GM19438 (cell line): ENCODE measurements at regions not wholly inside any gene's neighbourhood (a gene's known extent, or its start where the extent isn't known, plus 50 kb on each side); places are given as distances from the start of the nearest gene placed in this dataset.
"Not testable (repeated sequence)": the region's sequence is repeated elsewhere in the genome, so short reads cannot be mapped to it uniquely, and the experiment has no call there.

ENCODE experiments used
- ATAC-seq: cut with Tn5 transposase; IDR thresholded peaks from one replicate; pipeline ENCODE4 v1.9.1; 2021; ENCODE audit warnings: low read depth; ENCODE audit not compliant: unreplicated experiment

- no peak for ATAC-seq
Observed at GRCh38 chr4:188370777-188371176, 231.5 kb downstream of the TRIML1 start.

DNA sequence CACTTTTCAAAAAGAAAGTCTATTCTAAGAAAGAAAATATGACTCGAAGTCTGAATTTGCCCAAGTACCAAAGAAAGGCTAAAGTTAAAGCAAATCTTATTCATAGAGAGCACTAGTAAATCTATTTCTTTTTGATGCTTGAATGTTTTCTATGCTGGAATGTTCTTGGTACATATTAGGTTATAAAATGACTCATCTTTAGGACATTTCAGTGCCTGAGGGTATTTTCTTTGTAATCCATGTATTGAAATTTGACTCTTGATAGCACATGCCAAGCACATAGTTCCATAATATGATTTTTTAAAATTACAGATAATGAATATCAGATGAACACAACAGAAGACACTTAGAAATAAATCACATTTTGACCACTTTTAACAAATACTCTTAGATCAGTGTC is 232.8 kb downstream of the TRIML1 start:
- no peak for ATAC-seq

DNA sequence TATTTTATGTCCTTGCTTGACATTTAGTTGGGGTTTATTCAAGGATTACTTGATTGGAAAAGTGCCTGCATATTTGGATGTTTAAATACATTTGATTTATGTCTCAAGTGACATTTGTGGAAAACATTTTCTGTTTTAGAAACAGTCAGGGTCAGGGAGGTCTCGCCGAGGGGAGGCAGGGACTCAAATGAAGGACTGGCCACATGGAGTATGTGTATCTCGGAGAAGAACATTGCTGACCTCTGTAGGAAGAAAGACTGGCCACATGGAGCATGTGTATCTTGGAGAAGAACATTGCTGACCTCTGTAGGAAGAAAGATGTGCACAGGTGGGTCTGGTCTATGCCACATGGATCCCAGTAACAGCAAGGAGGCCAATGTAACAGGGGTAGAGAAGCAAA is 233.6 kb downstream of the TRIML1 start:
- no peak for ATAC-seq

DNA sequence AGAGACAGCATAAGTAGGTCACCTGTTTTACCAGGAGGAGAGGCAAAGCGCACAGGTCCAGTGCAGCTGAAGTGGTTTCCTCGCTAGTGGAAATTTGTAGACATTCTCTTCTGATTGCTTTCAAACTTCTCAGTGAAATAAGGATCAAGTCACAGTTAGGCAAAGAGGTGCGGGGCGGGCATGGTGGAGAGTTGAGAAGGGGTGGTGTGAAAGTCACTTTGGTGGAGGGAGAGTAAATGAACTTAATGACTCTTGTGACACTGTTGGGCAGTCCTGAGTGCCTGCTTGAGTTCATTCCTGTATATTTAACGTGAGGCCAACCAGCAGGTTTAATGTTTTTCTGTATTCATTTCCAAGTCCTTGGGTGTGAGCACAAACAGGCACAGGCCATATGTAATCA is 235.6 kb downstream of the TRIML1 start:
- no peak for ATAC-seq

GRCh38 chr4:188377816-188378215 is 238.6 kb downstream of the TRIML1 start:
- no peak for ATAC-seq

GRCh38 chr4:188383180-188383579 is 243.9 kb downstream of the TRIML1 start:
- ATAC-seq: no peak

GRCh38 chr4:188387179-188387791 is 248.0 kb downstream of the TRIML1 start:
- ATAC-seq: no peak

DNA sequence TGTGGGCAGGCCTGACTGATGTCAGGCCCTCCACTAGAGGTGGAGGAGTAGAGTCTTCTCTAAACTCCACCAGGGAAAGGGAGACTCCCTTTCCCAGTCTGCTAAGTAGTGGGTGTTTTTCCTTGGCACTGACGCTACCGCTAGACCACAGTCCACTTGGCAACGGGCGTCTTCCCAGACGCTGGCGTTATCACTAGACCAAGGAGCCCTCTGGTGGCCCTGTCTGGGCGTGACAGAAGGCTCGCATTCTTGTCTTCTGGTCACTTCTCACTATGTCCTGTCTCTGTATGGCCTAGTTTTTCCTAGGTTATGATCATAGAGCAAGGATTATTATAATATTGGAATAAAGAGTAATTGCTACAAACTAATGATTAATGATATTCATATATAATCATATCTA is 252.1 kb downstream of the TRIML1 start:
- not testable (repeated sequence) for ATAC-seq

GRCh38 chr4:188396037-188396436 is 256.8 kb downstream of the TRIML1 start:
- ATAC-seq: no peak

- no peak for ATAC-seq
Observed at GRCh38 chr4:188399834-188400233, 260.6 kb downstream of the TRIML1 start.

DNA sequence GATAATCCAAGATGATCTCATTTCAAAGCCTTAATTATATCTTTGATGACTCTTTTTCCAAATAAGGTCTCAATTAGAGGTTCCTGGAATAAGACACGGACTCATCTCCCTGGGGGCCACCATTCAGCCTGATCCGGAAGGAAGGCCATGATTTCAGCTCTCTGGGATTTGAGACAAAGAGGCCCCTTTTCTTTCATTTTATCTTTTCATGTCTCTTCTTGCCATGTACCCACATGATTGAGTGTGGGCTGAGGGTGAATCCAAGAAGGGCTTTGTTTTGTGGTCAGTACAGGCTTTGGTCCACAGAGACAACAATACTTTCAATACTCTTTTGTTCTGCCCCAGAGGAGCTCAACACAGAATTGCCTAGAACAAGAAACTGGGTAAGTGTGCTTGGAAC is 261.2 kb downstream of the TRIML1 start:
- ATAC-seq: no peak

GRCh38 chr4:188403272-188403671 is 264.0 kb downstream of the TRIML1 start:
- no peak for ATAC-seq

- not testable (repeated sequence) for ATAC-seq
Observed at GRCh38 chr4:188405071-188405835, 266.0 kb downstream of the TRIML1 start.

DNA sequence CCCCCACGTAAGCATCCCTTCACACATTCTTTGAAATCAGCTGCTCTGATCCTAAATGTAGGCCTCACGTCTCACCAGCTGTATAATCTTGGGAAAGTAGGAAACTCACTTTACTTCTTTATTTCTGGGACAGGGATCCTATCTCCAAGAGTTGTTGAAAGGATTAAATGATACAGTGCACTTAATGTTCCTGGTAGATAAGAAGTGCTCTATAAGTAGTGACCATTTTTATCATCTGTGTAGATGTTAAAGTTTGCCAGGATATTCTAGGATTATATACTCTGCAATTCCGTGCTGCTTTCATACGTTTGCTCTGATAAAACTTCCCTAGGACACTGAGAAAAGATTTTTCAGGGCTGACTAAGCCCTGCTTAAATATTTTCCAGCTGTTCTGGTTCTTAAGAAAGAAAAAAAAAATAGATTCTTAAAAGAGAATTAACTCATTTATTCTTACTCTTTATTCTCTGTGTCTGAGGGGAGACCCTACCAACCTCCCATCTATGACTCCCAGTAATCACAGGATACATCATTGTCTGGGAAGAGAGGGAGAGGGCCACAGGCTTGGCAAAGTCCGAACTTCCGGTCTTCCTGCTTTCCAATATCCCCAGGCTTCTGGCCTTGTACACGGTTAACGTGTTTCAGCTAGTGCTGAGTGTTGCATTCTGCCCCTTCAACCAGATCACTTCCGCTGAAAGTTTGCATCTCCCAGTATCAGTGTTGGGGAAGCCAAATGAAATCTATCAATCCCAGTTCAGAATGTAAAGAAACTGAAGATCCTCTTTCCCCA is 269.2 kb downstream of the TRIML1 start:
- no peak for ATAC-seq

DNA sequence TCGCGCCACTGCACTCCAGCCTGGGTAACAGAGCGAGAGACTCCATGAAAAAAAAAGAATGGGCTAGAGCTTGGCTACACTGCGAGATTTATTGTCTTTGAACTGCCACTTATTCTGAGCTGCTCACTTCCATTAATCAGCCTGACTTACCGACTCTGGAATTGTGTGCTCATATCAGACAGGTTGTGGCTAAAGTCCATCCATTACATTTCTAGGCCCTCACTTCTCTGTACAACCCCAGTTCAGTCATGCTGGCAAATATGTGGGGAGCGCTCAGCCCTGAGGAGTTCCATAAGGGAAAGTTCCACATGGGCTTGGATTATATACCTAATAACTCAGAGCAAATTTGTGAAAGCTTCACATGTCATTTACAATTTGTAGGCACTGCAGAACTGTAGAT is 270.6 kb downstream of the TRIML1 start:
- no peak for ATAC-seq

DNA sequence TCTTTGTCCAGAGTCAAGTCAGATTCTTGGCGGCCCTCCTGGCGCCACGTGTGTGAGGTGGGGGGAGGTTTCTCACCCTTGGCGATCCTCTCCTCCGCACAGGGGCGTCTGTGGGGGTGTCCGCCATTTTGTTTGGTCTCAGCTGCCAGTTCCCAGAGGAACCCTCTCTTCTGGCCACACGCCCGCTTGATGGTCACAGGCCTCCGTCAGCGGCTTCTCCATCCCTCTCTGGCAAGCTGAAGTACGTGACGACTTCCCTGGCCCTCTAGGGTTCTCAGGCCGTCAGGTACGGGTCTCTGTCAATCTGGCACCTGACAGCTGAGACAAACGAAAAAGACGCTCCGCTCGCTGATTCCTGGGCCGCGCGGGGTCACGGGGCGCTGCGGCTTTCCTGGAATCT is 272.6 kb downstream of the TRIML1 start:
- ATAC-seq: no peak

GRCh38 chr4:188412499-188412898 is 273.3 kb downstream of the TRIML1 start:
- ATAC-seq: no peak

DNA sequence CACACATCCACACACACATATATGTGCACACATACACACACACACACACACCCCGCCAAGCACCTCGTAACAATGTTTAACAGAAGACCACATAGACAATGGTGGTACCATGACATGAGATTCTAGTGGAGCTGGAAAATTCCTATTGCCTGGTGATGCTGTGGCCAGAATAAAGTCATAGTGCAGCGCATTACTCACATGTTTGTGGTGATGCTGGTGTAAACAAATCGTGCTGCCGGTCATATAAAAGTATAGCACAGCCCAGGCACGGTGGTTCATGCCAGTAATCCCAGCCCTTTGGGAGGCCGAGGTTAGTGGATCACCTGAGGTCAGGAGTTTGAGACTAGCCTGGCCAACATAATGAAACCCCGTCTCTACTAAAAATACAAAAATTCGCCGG is 275.2 kb downstream of the TRIML1 start:
- ATAC-seq: no peak

DNA sequence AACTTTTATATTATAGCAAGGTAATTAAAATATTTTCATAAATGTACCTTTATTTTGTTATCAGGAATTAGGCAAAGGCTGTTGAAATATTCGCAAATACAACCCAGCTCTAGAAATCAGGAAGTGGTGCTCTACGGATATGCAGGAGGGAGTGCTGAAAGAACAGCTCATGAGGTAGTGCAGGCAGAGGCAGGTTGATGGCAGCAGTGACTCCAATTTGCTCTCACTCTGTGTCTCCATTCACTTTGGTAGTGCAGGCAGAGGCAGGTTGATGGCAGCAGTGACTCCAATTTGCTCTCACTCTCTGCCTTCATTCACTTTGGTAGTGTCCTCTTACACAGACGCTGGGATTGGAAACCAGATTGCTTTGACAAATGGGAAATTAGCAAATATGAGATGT is 277.9 kb downstream of the TRIML1 start:
- no peak for ATAC-seq

DNA sequence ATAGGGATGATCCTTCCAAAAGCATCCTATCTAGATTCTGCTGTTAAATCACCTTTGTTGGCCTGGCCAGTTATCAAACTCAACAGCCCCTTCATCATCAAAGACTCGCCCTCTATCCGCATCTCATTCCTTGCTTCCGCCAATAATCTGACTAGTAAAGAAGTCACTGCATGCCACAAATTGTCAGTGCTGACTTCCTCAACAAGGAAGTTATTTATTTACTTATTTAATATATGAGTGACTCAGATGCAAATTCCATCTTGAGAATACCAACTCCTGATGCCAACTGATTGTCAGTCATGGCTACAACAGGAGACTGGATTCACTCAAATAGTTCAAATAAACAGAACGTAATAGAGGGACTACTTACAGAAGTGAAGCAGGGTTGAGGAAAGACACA is 283.8 kb downstream of the TRIML1 start:
- no peak for ATAC-seq

DNA sequence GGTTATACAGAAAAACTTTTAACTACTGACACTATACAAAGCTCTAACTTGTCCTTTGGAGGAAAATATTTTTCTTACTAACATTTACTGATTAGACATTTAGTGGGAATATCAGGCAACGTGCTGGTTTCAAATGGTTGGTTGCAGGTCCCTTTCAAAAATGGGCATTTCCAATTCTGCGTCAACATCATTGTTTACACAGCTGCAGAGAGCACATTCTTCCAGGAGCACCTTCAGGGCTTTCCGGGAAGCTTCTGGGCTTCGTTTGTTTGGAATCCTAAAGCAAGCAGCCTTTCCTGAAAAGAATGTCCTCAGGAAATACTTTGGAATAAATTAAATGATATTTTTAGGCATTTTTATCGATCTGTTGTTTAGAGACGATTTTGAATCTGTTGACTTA is 289.7 kb downstream of the TRIML1 start:
- no peak for ATAC-seq

- ATAC-seq: no peak
Observed at GRCh38 chr4:188429965-188430364, 290.7 kb downstream of the TRIML1 start.
